GM19468 (cell line): ENCODE measurements at regions not wholly inside any gene's neighbourhood (a gene's known extent, or its start where the extent isn't known, plus 50 kb on each side); places are given as distances from the start of the nearest gene placed in this dataset.

Source experiments
- ATAC-seq: cut with Tn5 transposase; IDR thresholded peaks from one replicate; pipeline ENCODE4 v1.9.1; 2021; ENCODE audit warnings: mild to moderate bottlenecking, moderate library complexity, moderate number of reproducible peaks; ENCODE audit not compliant: unreplicated experiment; ENCODE audit errors: extremely low read depth

- no peak for ATAC-seq
Observed at GRCh38 chr14:29486132-29486531, 441.5 kb downstream of the PRKD1 start.

DNA sequence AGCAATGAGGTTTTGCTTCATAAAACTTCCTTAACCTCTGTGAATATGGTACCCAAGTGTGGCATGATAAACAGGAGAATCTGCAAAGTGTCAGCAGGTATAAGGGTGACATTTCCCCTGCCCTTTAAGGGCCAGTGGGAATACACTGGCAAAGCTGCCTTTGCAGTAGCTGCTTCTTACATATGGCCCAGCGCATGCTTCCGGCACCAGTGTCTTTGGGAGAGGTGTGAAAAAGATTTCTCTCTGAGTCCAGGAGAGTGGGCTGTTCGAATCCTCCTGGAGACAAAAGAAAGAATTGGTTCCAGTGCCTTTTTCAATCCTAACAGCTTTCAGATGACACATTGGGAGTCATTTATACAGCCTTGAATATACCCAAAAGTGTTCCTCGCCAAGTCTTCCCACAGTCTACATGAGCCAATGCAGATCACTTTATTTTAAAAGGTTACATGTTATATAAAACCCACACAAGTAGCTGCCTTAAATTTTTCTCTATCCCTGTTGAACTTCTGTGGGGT is 437.7 kb downstream of the PRKD1 start:
- no peak for ATAC-seq

GRCh38 chr14:29493849-29494248 is 433.8 kb downstream of the PRKD1 start:
- no peak for ATAC-seq

- no peak for ATAC-seq
Observed at GRCh38 chr14:29494312-29494711, 433.3 kb downstream of the PRKD1 start.

- ATAC-seq = no peak
Observed at GRCh38 chr14:29503903-29504302, 423.7 kb downstream of the PRKD1 start.

- ATAC-seq = no peak
Observed at GRCh38 chr14:29518335-29518734, 409.3 kb downstream of the PRKD1 start.

DNA sequence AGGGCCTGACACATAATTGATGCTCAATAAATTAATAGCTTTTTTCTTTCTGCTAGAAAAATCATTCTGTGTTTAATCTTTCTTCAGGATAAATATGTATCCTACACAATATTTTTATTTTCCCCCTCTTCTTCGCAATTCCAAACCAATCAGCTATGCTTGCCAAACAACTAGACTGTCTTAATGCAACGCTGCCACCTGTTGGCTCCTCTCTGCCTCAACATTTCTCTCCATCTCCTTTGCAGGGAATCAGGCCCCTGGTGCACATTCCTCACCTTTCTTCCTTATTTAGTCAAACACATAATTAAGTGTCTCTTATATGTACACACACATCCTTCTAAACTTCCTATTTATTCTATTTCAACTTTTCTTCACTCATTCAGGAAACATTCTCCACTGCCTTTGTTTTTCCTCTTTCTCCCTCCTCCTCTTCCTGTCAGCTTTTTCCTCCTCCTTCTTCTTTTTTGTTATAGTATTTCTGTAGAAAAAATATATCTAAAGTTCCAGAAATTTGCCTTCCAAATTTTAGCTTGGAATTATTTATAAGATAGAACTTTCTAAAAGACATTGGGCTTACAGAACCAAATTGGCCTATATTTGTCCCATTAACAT is 406.0 kb downstream of the PRKD1 start:
- no peak for ATAC-seq
